Spinal cord (tissue), 9 donors: ENCODE measurements at regions not wholly inside any gene's neighbourhood (a gene's known extent, or its start where the extent isn't known, plus 50 kb on each side); places are given as distances from the start of the nearest gene placed in this dataset.
"Not testable (repeated sequence)": the region's sequence is repeated elsewhere in the genome, so short reads cannot be mapped to it uniquely, and the experiment has no call there.

Source experiments
- DNase-seq, 6 donors: peaks; one replicate each; pipeline versions ENCODE4 v3.0.0 to v3.0.0-alpha.2; 2013 to 2015; ENCODE audit warnings: low spot score in 6 of 6, low read depth in 4 of 6
- H3K27ac ChIP-seq: one replicate; pipeline ENCODE4 v1.5.1; 2013; ENCODE audit warnings: low read depth, low read length, control low read depth
- H3K27me3 ChIP-seq: one replicate; pipeline ENCODE4 v1.6.1; 2013; ENCODE audit warnings: low read length; ENCODE audit not compliant: control insufficient read depth, insufficient read depth
- H3K36me3 ChIP-seq: one replicate; pipeline ENCODE4 v1.6.1; 2013; ENCODE audit warnings: low read length; ENCODE audit not compliant: control insufficient read depth, insufficient read depth
- H3K4me1 ChIP-seq: one replicate; pipeline ENCODE4 v1.6.1; 2013; ENCODE audit warnings: low read length; ENCODE audit not compliant: control insufficient read depth, insufficient read depth
- H3K4me3 ChIP-seq: one replicate; pipeline ENCODE4 v1.5.1; 2013; ENCODE audit warnings: low read depth, low read length, control low read depth
- H3K9me3 ChIP-seq: one replicate; pipeline ENCODE4 v1.6.1; 2013; ENCODE audit warnings: low read length; ENCODE audit not compliant: control insufficient read depth, insufficient read depth
- WGBS: methylation state at CpG from one replicate; pipeline ENCODE4 v1.1.5; 2013; ENCODE audit warnings: missing lambda C conversion rate; ENCODE audit not compliant: insufficient coverage; 5-methylcytosine and 5-hydroxymethylcytosine counted together
- donor health status: healthy.

GRCh38 chrX:67346225-67346624 is 197.6 kb upstream of the AR start:
- DNase-seq, result no peak
- H3K27ac ChIP-seq, result no peak overlapping the region
- H3K4me1 ChIP-seq, result no peaks in the 10 kb centered on the region
- no CpG with 5 or more reads among the region's 1 CpG for WGBS
- no peaks in the 10 kb centered on the region for H3K9me3 ChIP-seq
- H3K4me3 ChIP-seq, result no peak overlapping the region
- H3K36me3 ChIP-seq, result no peaks in the 10 kb centered on the region
- H3K27me3 ChIP-seq, result no peaks in the 10 kb centered on the region

- Histone ChIP-seq H3K9me3 (no peaks in the 10 kb centered on the region), H3K4me1 (no peaks in the 10 kb centered on the region), H3K36me3 (no peaks in the 10 kb centered on the region), H3K4me3 (no peak overlapping the region), H3K27ac (no peak overlapping the region), H3K27me3 (no peaks in the 10 kb centered on the region)
- DNase-seq, result no peak
- WGBS, result 47% methylated on average over 1 of the region's 1 CpG
These were observed 197.2 kb upstream of the AR start for GRCh38 chrX:67346667-67347066.

- H3K9me3 ChIP-seq, result no peaks in the 10 kb centered on the region
- no peaks in the 10 kb centered on the region for H3K4me1 ChIP-seq
- no peak overlapping the region for H3K27ac ChIP-seq
- H3K36me3 ChIP-seq, result no peaks in the 10 kb centered on the region
- no peak overlapping the region for H3K4me3 ChIP-seq
- WGBS, result no CpG with 5 or more reads among the region's 1 CpG
- no peak for DNase-seq
- H3K27me3 ChIP-seq, result no peaks in the 10 kb centered on the region
These were observed 196.7 kb upstream of the AR start for GRCh38 chrX:67347145-67347544.

GRCh38 chrX:67351411-67351810 is 192.4 kb upstream of the AR start:
- H3K9me3 ChIP-seq, result no peaks in the 10 kb centered on the region
- WGBS, result 38% methylated on average over 2 of the region's 2 CpGs
- H3K27me3 ChIP-seq, result no peaks in the 10 kb centered on the region

GRCh38 chrX:67353651-67354370 is 190.0 kb upstream of the AR start:
- no peak for DNase-seq
- 60% methylated on average over 1 of the region's 2 CpGs for WGBS
- no peaks in the 10 kb centered on the region for H3K27me3 ChIP-seq

More at GRCh38 chrX:67351411-67351810, 192.4 kb upstream of the AR start:
- Histone ChIP-seq H3K4me3 (no peak overlapping the region), H3K36me3 (no peaks in the 10 kb centered on the region), H3K27ac (no peak overlapping the region), H3K4me1 (no peaks in the 10 kb centered on the region)
- DNase-seq, result no peak

GRCh38 chrX:67361267-67361666 is 182.6 kb upstream of the AR start:
- H3K9me3 ChIP-seq, H3K27me3 ChIP-seq, H3K4me3 ChIP-seq, DNase-seq, H3K27ac ChIP-seq, H3K4me1 ChIP-seq, H3K36me3 ChIP-seq: not testable (repeated sequence)
- WGBS, result no CpG with 5 or more reads among the region's 2 CpGs

More at GRCh38 chrX:67353651-67354370, 190.0 kb upstream of the AR start:
- Histone ChIP-seq H3K4me1 (no peaks in the 10 kb centered on the region), H3K27ac (no peak overlapping the region), H3K9me3 (no peaks in the 10 kb centered on the region), H3K4me3 (no peak overlapping the region), H3K36me3 (no peaks in the 10 kb centered on the region)

GRCh38 chrX:67384403-67384802 is 159.4 kb upstream of the AR start:
- H3K27me3 ChIP-seq, result no peaks in the 10 kb centered on the region
- no peaks in the 10 kb centered on the region for H3K4me1 ChIP-seq
- H3K36me3 ChIP-seq, result no peaks in the 10 kb centered on the region
- 45% methylated on average over 1 of the region's 2 CpGs for WGBS
- peaks cover 2% of the 10 kb centered on the region for H3K9me3 ChIP-seq
- H3K27ac ChIP-seq, result no peak overlapping the region
- DNase-seq, result no peak
- no peak overlapping the region for H3K4me3 ChIP-seq

- Histone ChIP-seq H3K27ac (no peak overlapping the region), H3K4me1 (no peaks in the 10 kb centered on the region), H3K27me3 (no peaks in the 10 kb centered on the region), H3K4me3 (no peak overlapping the region), H3K9me3 (peaks cover 1% of the 10 kb centered on the region), H3K36me3 (no peaks in the 10 kb centered on the region)
- WGBS, result 86% methylated on average over 19 of the region's 19 CpGs
- no peak for DNase-seq
These were observed 135.3 kb upstream of the AR start for GRCh38 chrX:67408423-67409079.

GRCh38 chrX:67415937-67416336 is 127.9 kb upstream of the AR start:
- Histone ChIP-seq H3K4me3 (no peak overlapping the region), H3K36me3 (no peaks in the 10 kb centered on the region), H3K27ac (no peak overlapping the region), H3K27me3 (no peaks in the 10 kb centered on the region), H3K4me1 (no peaks in the 10 kb centered on the region), H3K9me3 (peaks cover 3% of the 10 kb centered on the region)
- WGBS, result no CpG with 5 or more reads among the region's 2 CpGs
- DNase-seq, result no peak

GRCh38 chrX:67426946-67427345 is 116.9 kb upstream of the AR start:
- no peaks in the 10 kb centered on the region for H3K27me3 ChIP-seq
- H3K4me3 ChIP-seq, result no peak overlapping the region
- WGBS, result no CpG with 5 or more reads among the region's 2 CpGs
- H3K9me3 ChIP-seq, result no peaks in the 10 kb centered on the region
- no peaks in the 10 kb centered on the region for H3K4me1 ChIP-seq
- no peak overlapping the region for H3K27ac ChIP-seq
- no peaks in the 10 kb centered on the region for H3K36me3 ChIP-seq
- no peak for DNase-seq
